Glomerular visceral epithelial cell (primary cell): ENCODE measurements at regions not wholly inside any gene's neighbourhood (a gene's known extent, or its start where the extent isn't known, plus 50 kb on each side); places are given as distances from the start of the nearest gene placed in this dataset.
"Not testable (repeated sequence)": the region's sequence is repeated elsewhere in the genome, so short reads cannot be mapped to it uniquely, and the experiment has no call there.

Experiments
- DNase-seq: peaks from one replicate; pipeline ENCODE4 v3.0.0-alpha.2; 2016; ENCODE audit errors: extremely low spot score

GRCh38 chr13:73168953-73169401 is 110.2 kb downstream of the KLF5 start:
- DNase-seq = no peak

- DNase-seq = no peak
Measured at GRCh38 chr13:73168226-73168952, 109.6 kb downstream of the KLF5 start.

DNA sequence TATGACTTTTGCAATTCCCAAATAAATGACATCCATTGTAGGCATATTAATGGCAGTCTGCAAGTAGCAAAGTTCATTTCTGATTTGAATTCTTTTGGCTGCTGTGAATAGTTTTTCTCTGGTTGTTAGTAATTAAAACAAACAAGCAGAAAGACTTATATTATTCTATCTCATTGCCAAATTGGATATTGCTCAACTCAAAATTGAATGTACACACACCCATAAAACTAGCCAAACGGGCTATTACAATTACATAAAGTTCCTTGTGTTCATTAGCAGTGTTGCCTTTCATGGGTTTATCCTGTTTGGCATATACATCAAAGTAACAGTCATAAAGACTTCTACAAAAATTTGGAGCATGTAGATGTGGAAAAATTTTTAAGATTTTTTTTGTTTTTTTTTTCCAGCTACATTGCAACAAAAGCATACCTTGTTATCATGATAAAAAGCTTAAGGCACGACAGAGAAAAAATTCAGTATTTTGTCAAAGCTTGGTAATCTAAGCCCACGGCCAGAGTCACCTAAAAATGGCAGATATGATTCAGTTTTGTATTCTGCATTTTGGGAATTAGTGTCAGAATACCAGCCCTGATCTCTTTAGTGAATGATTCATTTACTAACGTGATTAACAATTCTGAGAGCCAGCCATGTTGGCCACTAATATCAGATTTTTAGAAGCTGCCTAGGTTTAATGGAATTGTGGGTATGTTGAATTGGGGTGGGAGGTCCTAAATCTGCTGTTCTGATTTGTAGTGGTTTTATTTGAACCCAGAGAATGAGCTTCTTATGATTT is 108.4 kb downstream of the KLF5 start:
- no peak for DNase-seq

DNA sequence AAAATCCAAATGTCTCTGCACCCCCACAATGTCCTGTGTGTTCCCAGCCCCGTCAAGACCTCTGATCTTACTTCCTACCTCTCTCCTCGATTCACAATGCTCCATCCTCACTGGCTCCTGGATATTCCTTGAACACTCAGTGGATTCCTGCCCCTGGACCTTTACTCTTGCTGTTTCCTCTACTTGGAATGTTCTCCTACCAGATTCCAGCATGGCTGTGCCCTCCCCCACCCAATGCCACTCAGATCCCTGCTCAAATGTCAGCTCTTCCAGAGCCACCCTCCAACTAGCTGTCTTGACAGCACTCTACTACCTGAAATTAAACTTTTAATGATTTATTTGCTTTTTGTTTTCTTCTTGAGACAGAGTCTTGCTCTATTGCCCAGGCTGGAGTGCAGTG is 107.4 kb downstream of the KLF5 start:
- no peak for DNase-seq

GRCh38 chr13:73162912-73163911 is 104.4 kb downstream of the KLF5 start:
- no peak for DNase-seq

DNA sequence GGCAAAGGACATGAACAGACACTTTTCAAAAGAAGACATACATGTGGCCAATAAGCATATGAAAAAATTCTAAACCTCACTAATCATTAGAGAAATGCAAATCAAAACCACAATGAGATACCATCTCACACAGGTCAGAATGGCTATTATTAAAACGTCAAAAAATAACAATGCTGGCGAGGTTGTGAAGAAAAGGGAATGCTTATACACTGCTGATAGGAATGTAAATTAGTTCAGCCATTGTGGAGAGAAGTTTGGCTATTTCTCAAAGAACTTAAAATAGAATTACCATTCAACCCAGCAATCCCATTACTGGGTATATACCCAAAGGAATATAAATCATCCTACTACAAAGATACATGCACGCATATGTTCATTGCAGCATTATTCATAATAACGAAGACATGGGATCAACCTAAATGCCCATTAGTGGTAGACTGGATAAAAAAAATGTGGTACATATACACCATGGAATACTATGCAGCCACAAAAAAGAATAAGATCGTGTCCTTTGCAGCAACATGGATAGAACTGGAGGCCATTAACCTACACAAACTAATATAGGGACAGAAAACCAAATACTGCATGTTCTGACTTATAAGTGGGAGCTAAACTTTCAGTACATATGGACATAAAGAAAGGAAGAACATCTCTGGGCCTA is 101.7 kb downstream of the KLF5 start:
- DNase-seq = not testable (repeated sequence)

DNA sequence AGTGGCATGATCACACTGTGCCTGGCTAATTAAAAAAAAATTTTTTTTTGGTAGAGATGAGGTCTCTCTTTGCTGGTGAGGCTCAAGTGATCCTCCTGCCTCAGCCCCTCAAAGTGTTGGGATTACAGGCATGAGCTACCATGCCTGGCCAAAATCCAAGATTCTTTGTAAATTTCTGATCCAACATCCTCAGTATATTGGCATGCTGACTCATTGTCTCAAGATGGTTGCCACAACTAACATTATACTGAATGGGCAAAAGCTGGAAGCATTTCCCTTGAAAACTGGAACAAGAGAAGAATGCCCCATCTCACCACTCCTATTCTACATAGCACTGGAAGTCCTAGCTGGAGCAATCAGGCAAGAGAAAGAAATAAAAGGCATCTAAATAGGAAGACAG is 100.0 kb downstream of the KLF5 start:
- peak; percentile 52 for DNase-seq

DNA sequence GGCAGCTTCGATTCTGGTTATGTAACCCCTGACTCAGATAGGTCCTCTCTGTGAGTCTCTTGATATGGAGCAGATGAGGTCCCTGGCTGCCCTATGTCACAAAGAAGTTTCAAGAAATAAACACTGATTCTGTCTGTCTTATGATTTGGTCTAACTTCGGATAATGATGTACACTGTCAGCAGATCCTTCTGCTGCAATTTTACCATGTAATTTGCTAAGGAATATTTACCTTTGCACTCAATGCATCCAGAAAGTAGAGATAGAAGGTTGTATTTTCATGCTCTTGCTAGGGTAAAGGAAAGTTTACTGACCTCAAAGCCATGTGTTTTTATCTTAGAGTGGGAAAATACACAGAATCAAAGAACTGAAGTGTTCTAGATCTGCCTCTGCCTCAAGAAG is 98.2 kb downstream of the KLF5 start:
- DNase-seq = no peak

GRCh38 chr13:73146707-73147106 is 87.9 kb downstream of the KLF5 start:
- no peak for DNase-seq

- DNase-seq = no peak
Measured at GRCh38 chr13:73142071-73142470, 83.3 kb downstream of the KLF5 start.

GRCh38 chr13:73141292-73141771 is 82.5 kb downstream of the KLF5 start:
- DNase-seq = no peak

GRCh38 chr13:73140801-73141200 is 82.0 kb downstream of the KLF5 start:
- no peak for DNase-seq

DNA sequence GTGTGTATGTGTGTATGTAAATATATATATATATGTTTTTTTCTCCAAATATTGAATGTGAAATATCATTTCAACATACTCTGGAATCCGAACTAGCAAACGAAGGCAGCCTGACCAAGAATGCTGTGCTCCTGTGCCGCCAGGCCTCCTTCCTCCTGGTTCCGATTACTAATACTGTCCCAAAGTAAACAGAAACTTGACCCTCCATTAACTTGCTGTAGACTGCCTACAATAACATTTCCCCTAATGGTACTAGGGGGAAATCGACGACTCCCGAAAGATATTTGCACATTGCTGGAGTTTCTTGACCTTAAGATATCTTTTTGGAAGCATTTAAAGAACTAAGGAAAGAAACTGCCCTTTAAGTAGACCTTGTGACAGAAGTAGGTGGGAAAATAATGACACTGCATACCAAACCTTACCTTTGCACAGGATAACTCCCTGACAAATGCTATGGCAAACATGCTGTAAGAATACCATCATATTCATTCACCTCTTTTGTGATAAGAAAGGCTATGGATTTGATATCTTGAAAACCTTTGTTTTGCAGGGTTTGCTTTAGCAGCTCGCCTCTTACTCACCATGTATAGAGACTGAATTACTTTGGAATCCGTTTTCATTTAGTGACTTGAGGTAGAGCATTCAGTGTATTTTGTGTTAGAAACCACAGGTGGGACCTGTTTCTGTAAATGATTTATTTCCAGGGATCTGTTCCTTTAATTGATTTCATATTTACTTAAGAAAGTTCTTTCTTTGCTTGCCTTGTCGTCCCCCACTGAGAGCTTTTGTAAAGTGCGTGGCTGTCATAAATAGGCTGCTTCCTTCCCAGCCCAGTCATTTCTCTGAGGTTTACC is 80.1 kb downstream of the KLF5 start:
- no peak for DNase-seq

DNA sequence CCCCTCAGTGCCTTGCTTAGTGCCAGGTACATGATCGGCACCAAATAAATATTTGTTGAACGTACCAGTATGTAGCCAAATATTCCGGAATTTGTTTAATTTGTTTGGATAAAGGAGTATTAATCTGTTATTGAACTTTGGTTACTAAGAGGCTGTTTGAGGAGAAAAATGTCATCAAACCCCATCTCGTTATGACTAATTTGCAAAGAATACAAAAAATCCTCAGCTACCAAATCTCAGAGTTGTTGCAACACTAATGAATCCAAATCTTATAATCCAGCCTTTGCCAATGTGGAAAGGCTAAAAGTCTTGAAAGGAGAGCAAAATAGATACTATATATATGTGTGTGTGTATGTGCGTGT is 79.5 kb downstream of the KLF5 start:
- DNase-seq = no peak

- DNase-seq = no peak
Measured at GRCh38 chr13:73136776-73137175, 78.0 kb downstream of the KLF5 start.

GRCh38 chr13:73133531-73133930 is 74.7 kb downstream of the KLF5 start:
- peak; percentile 20 for DNase-seq

- no peak for DNase-seq
Measured at GRCh38 chr13:73131247-73131646, 72.4 kb downstream of the KLF5 start.

DNA sequence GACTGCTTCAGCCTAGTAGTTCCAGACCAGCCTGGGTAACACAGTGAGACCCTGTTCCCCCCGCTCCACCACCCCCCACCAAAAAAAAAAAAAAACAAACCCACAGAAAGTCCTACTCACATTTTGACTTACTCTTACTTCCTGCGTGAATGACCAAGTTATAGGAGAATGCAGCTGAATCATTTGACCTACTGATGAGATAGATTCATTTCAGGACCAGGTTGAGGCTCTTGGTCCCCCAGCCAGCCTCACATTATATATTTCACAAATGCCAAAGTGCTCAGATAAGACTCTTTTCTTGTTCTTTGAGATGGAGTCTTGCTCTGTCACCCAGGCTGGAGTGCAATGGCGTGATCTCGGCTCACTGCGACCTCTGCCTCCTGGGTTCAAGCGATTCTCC is 70.2 kb downstream of the KLF5 start:
- DNase-seq = no peak
